Esophagus squamous epithelium (tissue), 5 donors: ENCODE measurements at regions not wholly inside any gene's neighbourhood (a gene's known extent, or its start where the extent isn't known, plus 50 kb on each side); places are given as distances from the start of the nearest gene placed in this dataset.

Source experiments
- DNase-seq: peaks from one replicate; lab custom pipeline; 2025; lab: John Stamatoyannopoulos, UW
- H3K27ac ChIP-seq, 4 donors: fragments of 200-600 bp; sonication (generic); one replicate each; pipeline ENCODE4 v1.5.1; 2016 to 2019; ENCODE audit warnings: mild to moderate bottlenecking in 1 of 4
- H3K27me3 ChIP-seq, 4 donors: fragments of 200-600 bp; sonication (generic); 1 replicate in 3 of 4; 2 replicates in 1 of 4; pipeline versions ENCODE4 v1.5.1 to v1.6.0; 2017 to 2021; ENCODE audit warnings: antibody characterized with exemption in 1 of 4
- H3K36me3 ChIP-seq, 3 donors: fragments of 200-600 bp; sonication (generic); one replicate each; pipeline ENCODE4 v1.5.1; 2016 to 2019
- H3K4me1 ChIP-seq, 3 donors: fragments of 200-600 bp; sonication (generic); one replicate each; pipeline ENCODE4 v1.5.1; 2017 to 2019
- H3K4me3 ChIP-seq, 4 donors: fragments of 200-600 bp; sonication (generic); 1 replicate in 3 of 4; 2 replicates in 1 of 4; pipeline ENCODE4 v1.5.1; 2016 to 2019; ENCODE audit warnings: mild to moderate bottlenecking in 2 of 4, moderate library complexity in 1 of 4
- H3K9me3 ChIP-seq, 3 donors: fragments of 200-600 bp; sonication (generic); one replicate each; pipeline ENCODE4 v1.5.1; 2016 to 2019
- CTCF ChIP-seq, 6 experiments: fragments of 450-650 bp in 4 of 6; fragments of 200-600 bp in 2 of 6; sonication (generic) in 2 of 6; IDR thresholded peaks; one replicate each; pipeline ENCODE4 v1.5.1; 2016 to 2019; ENCODE audit warnings: antibody characterized with exemption in 6 of 6, mild to moderate bottlenecking in 4 of 6, moderate library complexity in 4 of 6
- POLR2A ChIP-seq, 4 donors: fragments of 450-650 bp; IDR thresholded peaks; one replicate each; pipeline ENCODE4 v1.6.1; 2017; ENCODE audit warnings: antibody characterized with exemption in 4 of 4, mild to moderate bottlenecking in 4 of 4, moderate library complexity in 3 of 4
- WGBS, 2 donors: methylation state at CpG; one replicate each; pipeline ENCODE4 v1.1.5; 2018; 5-methylcytosine and 5-hydroxymethylcytosine counted together
- intact Hi-C: fragments of 100-400 bp; cut with DNase I; formaldehyde crosslinking; loops from one replicate; pipeline ENCODE4 v1.15.0; 2022
- donor health status: DM: yes; HTN: yes; CAD: no.

- no peaks in the 10 kb centered on the region for H3K36me3 ChIP-seq
- no peak for DNase-seq
- intact Hi-C loops = no loop called here
- H3K27ac ChIP-seq = peak overlapping the region in 1 of 4 donors; percentile 11
- H3K9me3 ChIP-seq = no peaks in the 10 kb centered on the region
- peaks cover 0 to 19% (median 7%) of the 10 kb centered on the region in 3 donors for H3K4me1 ChIP-seq
- WGBS, 2 donors = 49 to 50% methylated on average over 3 of the region's 3 CpGs
- H3K27me3 ChIP-seq = no peaks in the 10 kb centered on the region
- TF ChIP-seq CTCF (IDR thresholded peaks at IDR 0.05) (no peak), POLR2A (IDR thresholded peaks at IDR 0.05) (no peak)
- H3K4me3 ChIP-seq = no peak overlapping the region
Measured at GRCh38 chr5:40383749-40384651, 295.7 kb upstream of the PTGER4 start.

GRCh38 chr5:40381676-40382363, 297.9 kb upstream of the PTGER4 start:
- no peaks in the 10 kb centered on the region for H3K36me3 ChIP-seq
- H3K4me3 ChIP-seq = no peak overlapping the region
- intact Hi-C loops = no loop called here
- no peaks in the 10 kb centered on the region for H3K27me3 ChIP-seq
- H3K27ac ChIP-seq = no peak overlapping the region
- peaks cover 0 to 19% (median 7%) of the 10 kb centered on the region in 3 donors for H3K4me1 ChIP-seq
- TF ChIP-seq POLR2A (IDR thresholded peaks at IDR 0.05) (no peak), CTCF (IDR thresholded peaks at IDR 0.05) (no peak)
- DNase-seq = no peak
- H3K9me3 ChIP-seq = no peaks in the 10 kb centered on the region
- WGBS, 2 donors = 65 to 80% methylated on average over 4 of the region's 4 CpGs

- intact Hi-C loops = no loop called here
- peaks cover 0 to 16% (median 7%) of the 10 kb centered on the region in 3 donors for H3K4me1 ChIP-seq
- no peaks in the 10 kb centered on the region for H3K27me3 ChIP-seq
- DNase-seq = no peak
- TF ChIP-seq POLR2A (IDR thresholded peaks at IDR 0.05) (no peak), CTCF (IDR thresholded peaks at IDR 0.05) (no peak)
- H3K27ac ChIP-seq = no peak overlapping the region
- no peaks in the 10 kb centered on the region for H3K36me3 ChIP-seq
- no peaks in the 10 kb centered on the region for H3K9me3 ChIP-seq
- 77 to 87% methylated on average over 4 of the region's 4 CpGs for WGBS, 2 donors
- H3K4me3 ChIP-seq = no peak overlapping the region
Measured at GRCh38 chr5:40381016-40381415, 298.7 kb upstream of the PTGER4 start.

- H3K4me3 ChIP-seq = no peak overlapping the region
- no peaks in the 10 kb centered on the region for H3K9me3 ChIP-seq
- no peaks in the 10 kb centered on the region for H3K27me3 ChIP-seq
- no peaks in the 10 kb centered on the region for H3K36me3 ChIP-seq
- whole genome bisulfite sequencing, 2 donors = 70 to 81% methylated on average over 6 of the region's 6 CpGs
- no peak for DNase-seq
- H3K4me1 ChIP-seq = no peaks in the 10 kb centered on the region
- intact Hi-C loops = no loop called here
- no peak overlapping the region for H3K27ac ChIP-seq
- TF ChIP-seq POLR2A (IDR thresholded peaks at IDR 0.05) (no peak), CTCF (IDR thresholded peaks at IDR 0.05) (no peak)
Measured at GRCh38 chr5:40378396-40379177, 301.1 kb upstream of the PTGER4 start.
